ENCODE measurements at regions not wholly inside any gene's neighbourhood (a gene's known extent, or its start where the extent isn't known, plus 50 kb on each side); places are given as distances from the start of the nearest gene placed in this dataset.

DNA sequence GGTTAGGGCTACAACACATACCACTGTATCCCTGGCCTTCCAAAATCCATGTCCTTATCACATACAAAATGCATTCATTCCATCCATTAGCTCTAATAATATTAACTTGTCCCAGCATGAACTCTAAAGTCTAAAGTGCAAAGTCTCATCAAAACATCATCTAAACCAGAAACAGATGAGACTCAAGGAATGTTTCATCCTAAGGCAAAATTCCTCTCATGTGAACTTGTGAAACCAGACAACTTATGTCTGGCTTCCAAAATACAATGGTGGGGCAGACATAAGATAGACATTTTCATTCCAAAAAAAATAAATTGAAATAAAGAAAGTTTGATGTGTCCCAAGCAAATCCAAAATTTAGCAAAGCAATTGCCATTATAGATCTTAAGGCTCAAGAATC lies 257.4 kb downstream of the HTR1B start:
- Mint-ChIP-seq H3K36me3 (ENCODE audit: unreplicated experiment) (no peaks in the 10 kb centered on the region), H3K27me3 (ENCODE audit: unreplicated experiment) (no peaks in the 10 kb centered on the region), H3K9me3 (ENCODE audit: unreplicated experiment) (no peaks in the 10 kb centered on the region), H3K4me1 (ENCODE audit: low read depth, unreplicated experiment) (no peaks in the 10 kb centered on the region), H3K27ac (ENCODE audit: unreplicated experiment) (no peak overlapping the region), H3K4me3 (ENCODE audit: unreplicated experiment) (no peak overlapping the region)
- TF ChIP-seq, protein P1, sequence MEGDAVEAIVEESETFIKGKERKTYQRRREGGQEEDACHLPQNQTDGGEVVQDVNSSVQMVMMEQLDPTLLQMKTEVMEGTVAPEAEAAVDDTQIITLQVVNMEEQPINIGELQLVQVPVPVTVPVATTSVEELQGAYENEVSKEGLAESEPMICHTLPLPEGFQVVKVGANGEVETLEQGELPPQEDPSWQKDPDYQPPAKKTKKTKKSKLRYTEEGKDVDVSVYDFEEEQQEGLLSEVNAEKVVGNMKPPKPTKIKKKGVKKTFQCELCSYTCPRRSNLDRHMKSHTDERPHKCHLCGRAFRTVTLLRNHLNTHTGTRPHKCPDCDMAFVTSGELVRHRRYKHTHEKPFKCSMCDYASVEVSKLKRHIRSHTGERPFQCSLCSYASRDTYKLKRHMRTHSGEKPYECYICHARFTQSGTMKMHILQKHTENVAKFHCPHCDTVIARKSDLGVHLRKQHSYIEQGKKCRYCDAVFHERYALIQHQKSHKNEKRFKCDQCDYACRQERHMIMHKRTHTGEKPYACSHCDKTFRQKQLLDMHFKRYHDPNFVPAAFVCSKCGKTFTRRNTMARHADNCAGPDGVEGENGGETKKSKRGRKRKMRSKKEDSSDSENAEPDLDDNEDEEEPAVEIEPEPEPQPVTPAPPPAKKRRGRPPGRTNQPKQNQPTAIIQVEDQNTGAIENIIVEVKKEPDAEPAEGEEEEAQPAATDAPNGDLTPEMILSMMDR (IDR thresholded peaks at IDR 0.05; ENCODE audit: partially characterized antibody, unreplicated experiment), result no peak
- no peak for DNase-seq

DNA sequence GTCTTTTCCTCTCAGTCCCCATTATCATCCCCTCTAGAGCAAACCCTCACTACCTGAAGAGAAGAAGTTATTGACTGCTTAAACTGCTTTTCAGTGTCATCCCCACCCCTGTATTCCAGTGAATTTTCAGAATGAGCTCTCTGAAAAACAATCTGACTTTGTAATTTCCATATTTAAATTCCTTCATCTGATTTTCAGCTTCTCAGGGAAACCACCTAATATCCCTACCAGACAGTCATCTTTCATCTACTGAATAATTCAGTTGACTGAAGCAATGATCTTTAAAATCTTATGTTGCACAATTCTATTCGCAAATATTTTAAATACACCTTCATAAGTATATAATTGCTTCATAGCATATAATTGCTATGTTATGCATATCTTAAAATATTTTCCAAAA lies 258.7 kb downstream of the HTR1B start:
- no peak overlapping the region for H3K4me3 Mint-ChIP-seq (ENCODE audit: unreplicated experiment)
- H3K36me3 Mint-ChIP-seq (ENCODE audit: unreplicated experiment), result no peaks in the 10 kb centered on the region
- TF ChIP-seq, protein P1 (IDR thresholded peaks at IDR 0.05; ENCODE audit: partially characterized antibody, unreplicated experiment), result no peak
- no peaks in the 10 kb centered on the region for H3K9me3 Mint-ChIP-seq (ENCODE audit: unreplicated experiment)
- no peak for DNase-seq
- no peaks in the 10 kb centered on the region for H3K27me3 Mint-ChIP-seq (ENCODE audit: unreplicated experiment)
- H3K4me1 Mint-ChIP-seq (ENCODE audit: low read depth, unreplicated experiment), result no peaks in the 10 kb centered on the region
- H3K27ac Mint-ChIP-seq (ENCODE audit: unreplicated experiment), result no peak overlapping the region

DNA sequence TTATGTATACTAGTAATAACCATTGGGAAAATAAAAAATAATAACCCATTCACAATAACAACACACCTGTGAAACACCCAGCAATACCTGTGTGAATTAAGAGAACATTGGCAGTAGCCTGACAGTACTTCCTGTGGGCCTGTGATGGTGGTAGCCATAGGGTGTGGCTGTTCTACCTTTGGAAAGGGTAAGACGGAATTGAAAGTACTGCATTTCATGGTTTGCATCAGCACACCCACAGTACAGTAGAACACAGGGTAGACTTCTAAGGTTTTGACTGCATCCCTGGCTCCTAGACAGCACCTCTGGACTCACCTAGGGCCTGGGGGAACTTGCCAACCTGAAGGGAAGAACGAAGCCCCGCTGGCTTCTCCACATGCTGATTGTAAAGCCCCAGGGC lies 279.8 kb downstream of the HTR1B start:
- TF ChIP-seq, protein P1 (IDR thresholded peaks at IDR 0.05; ENCODE audit: partially characterized antibody, unreplicated experiment), result no peak
- Mint-ChIP-seq H3K9me3 (ENCODE audit: unreplicated experiment) (no peaks in the 10 kb centered on the region), H3K4me3 (ENCODE audit: unreplicated experiment) (no peak overlapping the region), H3K4me1 (ENCODE audit: low read depth, unreplicated experiment) (peaks cover 2% of the 10 kb centered on the region), H3K27me3 (ENCODE audit: unreplicated experiment) (no peaks in the 10 kb centered on the region), H3K36me3 (ENCODE audit: unreplicated experiment) (no peaks in the 10 kb centered on the region), H3K27ac (ENCODE audit: unreplicated experiment) (no peak overlapping the region)
- DNase-seq, result no peak

DNA sequence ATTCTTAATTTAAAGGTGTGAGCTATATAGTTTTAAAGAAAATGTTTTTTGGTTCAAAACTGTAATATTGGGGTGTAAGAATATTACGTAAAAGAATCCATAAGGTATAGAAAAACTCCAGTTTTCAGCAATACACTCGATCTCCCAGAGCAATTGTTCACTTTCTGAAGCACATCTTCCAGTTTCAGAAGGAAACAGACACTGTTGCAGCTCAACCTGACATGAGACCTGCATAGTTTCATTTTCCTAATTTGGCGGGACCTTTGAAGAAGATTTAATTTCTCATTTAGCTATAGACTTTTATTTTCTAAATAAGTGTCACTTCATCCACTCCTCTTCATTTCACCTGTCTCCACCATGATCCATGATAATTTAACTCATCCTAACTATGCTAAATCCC lies 281.5 kb downstream of the HTR1B start:
- DNase-seq, result no peak
- H3K9me3 Mint-ChIP-seq (ENCODE audit: unreplicated experiment), result no peaks in the 10 kb centered on the region
- no peaks in the 10 kb centered on the region for H3K36me3 Mint-ChIP-seq (ENCODE audit: unreplicated experiment)
- H3K4me1 Mint-ChIP-seq (ENCODE audit: low read depth, unreplicated experiment), result peaks cover 2% of the 10 kb centered on the region
- H3K4me3 Mint-ChIP-seq (ENCODE audit: unreplicated experiment), result no peak overlapping the region
- no peak overlapping the region for H3K27ac Mint-ChIP-seq (ENCODE audit: unreplicated experiment)
- H3K27me3 Mint-ChIP-seq (ENCODE audit: unreplicated experiment), result no peaks in the 10 kb centered on the region
- TF ChIP-seq, protein P1 (IDR thresholded peaks at IDR 0.05; ENCODE audit: partially characterized antibody, unreplicated experiment), result no peak

DNA sequence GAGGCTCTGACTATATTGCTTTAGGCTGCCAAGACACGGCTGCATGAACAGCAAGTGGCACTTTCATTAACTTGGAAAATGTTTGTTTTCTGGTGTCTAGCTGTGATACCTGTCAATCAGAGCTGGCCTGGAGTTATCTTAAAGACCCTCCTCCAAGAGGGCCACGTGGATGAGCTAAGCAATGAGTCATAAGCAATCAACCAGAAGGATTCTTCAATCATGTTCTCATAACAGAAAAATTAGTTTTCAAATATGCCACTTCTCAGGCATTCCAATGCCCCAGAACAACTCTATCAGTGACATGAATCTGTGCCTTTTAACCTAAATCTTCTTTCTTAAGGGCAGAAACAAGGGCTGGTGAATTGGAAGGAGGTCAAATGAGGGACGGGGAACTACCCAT lies 283.0 kb downstream of the HTR1B start:
- Mint-ChIP-seq H3K4me3 (ENCODE audit: unreplicated experiment) (no peak overlapping the region), H3K36me3 (ENCODE audit: unreplicated experiment) (no peaks in the 10 kb centered on the region), H3K9me3 (ENCODE audit: unreplicated experiment) (no peaks in the 10 kb centered on the region), H3K4me1 (ENCODE audit: low read depth, unreplicated experiment) (peaks cover 2% of the 10 kb centered on the region), H3K27ac (ENCODE audit: unreplicated experiment) (no peak overlapping the region), H3K27me3 (ENCODE audit: unreplicated experiment) (no peaks in the 10 kb centered on the region)
- no peak for DNase-seq
- TF ChIP-seq, protein P1 (IDR thresholded peaks at IDR 0.05; ENCODE audit: partially characterized antibody, unreplicated experiment), result no peak
